ENCODE measurements at regions not wholly inside any gene's neighbourhood (a gene's known extent, or its start where the extent isn't known, plus 50 kb on each side); places are given as distances from the start of the nearest gene placed in this dataset.
"Not testable (repeated sequence)": the region's sequence is repeated elsewhere in the genome, so short reads cannot be mapped to it uniquely, and the experiment has no call there.

- H3K36me3 ChIP-seq (ENCODE audit: control insufficient read depth, insufficient read depth, low read length), result no peaks in the 10 kb centered on the region
- no peak overlapping the region for H3K4me3 ChIP-seq (ENCODE audit: low read depth, low read length)
- H3K27ac ChIP-seq (ENCODE audit: low read depth, low read length), result no peak overlapping the region
- no peaks in the 10 kb centered on the region for H3K4me1 ChIP-seq (ENCODE audit: control insufficient read depth, insufficient read depth, low read length)
- H3K9ac ChIP-seq (ENCODE audit: low read depth, low read length), result no peak overlapping the region
- H3K27me3 ChIP-seq (ENCODE audit: control insufficient read depth, insufficient read depth, low read length), result no peaks in the 10 kb centered on the region
- no peaks in the 10 kb centered on the region for H3K9me3 ChIP-seq (ENCODE audit: control insufficient read depth, insufficient read depth, low read length)
Measured at GRCh38 chr9:106233116-106233515, 538.8 kb downstream of the TMEM38B start.

- not testable (repeated sequence) for H3K27me3 ChIP-seq (ENCODE audit: control insufficient read depth, insufficient read depth, low read length); H3K4me3 ChIP-seq (ENCODE audit: low read depth, low read length); H3K27ac ChIP-seq (ENCODE audit: low read depth, low read length); H3K36me3 ChIP-seq (ENCODE audit: control insufficient read depth, insufficient read depth, low read length); H3K9me3 ChIP-seq (ENCODE audit: control insufficient read depth, insufficient read depth, low read length); H3K9ac ChIP-seq (ENCODE audit: low read depth, low read length); H3K4me1 ChIP-seq (ENCODE audit: control insufficient read depth, insufficient read depth, low read length)
Measured at GRCh38 chr9:106260908-106261307, 566.6 kb downstream of the TMEM38B start.

DNA sequence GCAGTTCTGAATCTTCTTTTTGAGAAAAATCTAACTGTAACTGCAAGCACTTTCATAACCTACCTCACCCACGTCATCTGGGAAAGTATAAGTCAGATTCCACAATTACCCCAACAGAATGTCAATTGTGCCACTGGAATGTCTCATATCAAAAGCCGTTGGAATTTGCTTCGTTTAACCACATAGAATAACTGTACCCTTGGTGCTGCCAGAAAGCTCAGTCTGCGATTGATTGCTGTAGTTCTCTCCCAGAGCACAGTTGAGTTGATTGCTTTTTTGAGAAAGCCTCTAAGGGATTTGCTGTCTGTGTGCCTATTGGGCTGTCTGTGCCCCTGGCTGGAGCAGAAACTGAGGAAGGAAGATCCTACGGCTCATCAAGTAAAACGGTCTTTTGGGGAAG, 583.6 kb downstream of the TMEM38B start:
- Histone ChIP-seq H3K4me1 (ENCODE audit: control insufficient read depth, insufficient read depth, low read length) (no peaks in the 10 kb centered on the region), H3K36me3 (ENCODE audit: control insufficient read depth, insufficient read depth, low read length) (no peaks in the 10 kb centered on the region), H3K27ac (ENCODE audit: low read depth, low read length) (no peak overlapping the region), H3K4me3 (ENCODE audit: low read depth, low read length) (no peak overlapping the region), H3K9me3 (ENCODE audit: control insufficient read depth, insufficient read depth, low read length) (no peaks in the 10 kb centered on the region), H3K9ac (ENCODE audit: low read depth, low read length) (no peak overlapping the region), H3K27me3 (ENCODE audit: control insufficient read depth, insufficient read depth, low read length) (no peaks in the 10 kb centered on the region)

DNA sequence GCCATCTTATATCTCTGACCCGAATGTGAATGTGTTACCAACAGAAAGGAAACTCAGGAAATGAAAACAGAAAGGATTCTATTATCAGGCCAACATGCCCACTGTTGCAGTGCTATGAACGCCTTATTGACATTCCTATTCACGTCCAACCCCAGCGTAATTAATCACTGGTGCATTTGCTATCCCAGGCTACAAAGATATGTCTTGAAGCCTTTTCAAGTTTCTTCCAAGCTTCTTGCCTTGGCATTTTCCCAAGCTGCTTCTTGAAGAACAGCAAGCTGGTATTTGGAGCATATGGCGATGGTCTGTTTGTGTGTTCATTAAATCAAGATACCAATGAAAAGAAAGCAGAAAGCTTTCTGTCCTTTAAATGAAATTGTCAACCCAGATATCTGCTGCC, 579.2 kb upstream of the ZNF462 start:
- H3K9me3 ChIP-seq (ENCODE audit: control insufficient read depth, insufficient read depth, low read length), result no peaks in the 10 kb centered on the region
- H3K4me3 ChIP-seq (ENCODE audit: low read depth, low read length), result no peak overlapping the region
- H3K9ac ChIP-seq (ENCODE audit: low read depth, low read length), result no peak overlapping the region
- peaks cover 19% of the 10 kb centered on the region for H3K4me1 ChIP-seq (ENCODE audit: control insufficient read depth, insufficient read depth, low read length)
- no peaks in the 10 kb centered on the region for H3K27me3 ChIP-seq (ENCODE audit: control insufficient read depth, insufficient read depth, low read length)
- H3K27ac ChIP-seq (ENCODE audit: low read depth, low read length), result no peak overlapping the region
- no peaks in the 10 kb centered on the region for H3K36me3 ChIP-seq (ENCODE audit: control insufficient read depth, insufficient read depth, low read length)

DNA sequence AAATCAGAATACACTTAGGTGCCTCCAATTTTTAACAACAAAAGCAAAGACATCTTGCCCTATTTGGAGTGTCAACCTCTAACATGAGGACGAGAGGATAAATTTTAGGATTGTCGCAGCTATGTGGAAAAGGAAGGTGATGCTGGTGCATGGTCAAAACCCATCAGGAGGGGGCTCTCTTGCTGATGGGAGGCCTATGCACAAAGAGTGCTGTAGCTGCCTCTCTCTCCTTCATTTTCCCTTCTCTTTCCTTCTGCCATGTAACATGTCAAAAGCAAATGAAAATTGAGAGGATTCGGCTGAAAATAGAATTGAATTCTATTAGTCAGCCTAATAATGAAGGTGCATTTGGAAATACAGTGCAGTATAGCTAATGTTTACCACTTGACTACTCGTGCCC, 578.7 kb upstream of the ZNF462 start:
- H3K9me3 ChIP-seq (ENCODE audit: control insufficient read depth, insufficient read depth, low read length), result no peaks in the 10 kb centered on the region
- H3K36me3 ChIP-seq (ENCODE audit: control insufficient read depth, insufficient read depth, low read length), result no peaks in the 10 kb centered on the region
- H3K4me1 ChIP-seq (ENCODE audit: control insufficient read depth, insufficient read depth, low read length), result peaks cover 19% of the 10 kb centered on the region
- no peak overlapping the region for H3K27ac ChIP-seq (ENCODE audit: low read depth, low read length)
- H3K9ac ChIP-seq (ENCODE audit: low read depth, low read length), result no peak overlapping the region
- H3K27me3 ChIP-seq (ENCODE audit: control insufficient read depth, insufficient read depth, low read length), result no peaks in the 10 kb centered on the region
- H3K4me3 ChIP-seq (ENCODE audit: low read depth, low read length), result no peak overlapping the region

- no peaks in the 10 kb centered on the region for H3K9me3 ChIP-seq (ENCODE audit: control insufficient read depth, insufficient read depth, low read length)
- no peak overlapping the region for H3K27ac ChIP-seq (ENCODE audit: low read depth, low read length)
- peaks cover 19% of the 10 kb centered on the region for H3K4me1 ChIP-seq (ENCODE audit: control insufficient read depth, insufficient read depth, low read length)
- H3K27me3 ChIP-seq (ENCODE audit: control insufficient read depth, insufficient read depth, low read length), result no peaks in the 10 kb centered on the region
- H3K36me3 ChIP-seq (ENCODE audit: control insufficient read depth, insufficient read depth, low read length), result no peaks in the 10 kb centered on the region
- H3K4me3 ChIP-seq (ENCODE audit: low read depth, low read length), result no peak overlapping the region
- no peak overlapping the region for H3K9ac ChIP-seq (ENCODE audit: low read depth, low read length)
Measured at GRCh38 chr9:106286249-106286648, 576.7 kb upstream of the ZNF462 start.

- Histone ChIP-seq H3K9ac (ENCODE audit: low read depth, low read length) (no peak overlapping the region), H3K36me3 (ENCODE audit: control insufficient read depth, insufficient read depth, low read length) (no peaks in the 10 kb centered on the region)
Measured at GRCh38 chr9:106287091-106287631, 575.8 kb upstream of the ZNF462 start.

GRCh38 chr9:106287731-106288130, 575.2 kb upstream of the ZNF462 start:
- Histone ChIP-seq H3K9ac (ENCODE audit: low read depth, low read length) (no peak overlapping the region), H3K4me1 (ENCODE audit: control insufficient read depth, insufficient read depth, low read length) (peaks cover 19% of the 10 kb centered on the region), H3K4me3 (ENCODE audit: low read depth, low read length) (no peak overlapping the region), H3K9me3 (ENCODE audit: control insufficient read depth, insufficient read depth, low read length) (no peaks in the 10 kb centered on the region), H3K36me3 (ENCODE audit: control insufficient read depth, insufficient read depth, low read length) (no peaks in the 10 kb centered on the region), H3K27ac (ENCODE audit: low read depth, low read length) (no peak overlapping the region), H3K27me3 (ENCODE audit: control insufficient read depth, insufficient read depth, low read length) (no peaks in the 10 kb centered on the region)

More at GRCh38 chr9:106287091-106287631, 575.8 kb upstream of the ZNF462 start:
- H3K4me1 ChIP-seq (ENCODE audit: control insufficient read depth, insufficient read depth, low read length), result peaks cover 19% of the 10 kb centered on the region
- no peaks in the 10 kb centered on the region for H3K27me3 ChIP-seq (ENCODE audit: control insufficient read depth, insufficient read depth, low read length)
- no peak overlapping the region for H3K27ac ChIP-seq (ENCODE audit: low read depth, low read length)
- no peak overlapping the region for H3K4me3 ChIP-seq (ENCODE audit: low read depth, low read length)
- no peaks in the 10 kb centered on the region for H3K9me3 ChIP-seq (ENCODE audit: control insufficient read depth, insufficient read depth, low read length)

DNA sequence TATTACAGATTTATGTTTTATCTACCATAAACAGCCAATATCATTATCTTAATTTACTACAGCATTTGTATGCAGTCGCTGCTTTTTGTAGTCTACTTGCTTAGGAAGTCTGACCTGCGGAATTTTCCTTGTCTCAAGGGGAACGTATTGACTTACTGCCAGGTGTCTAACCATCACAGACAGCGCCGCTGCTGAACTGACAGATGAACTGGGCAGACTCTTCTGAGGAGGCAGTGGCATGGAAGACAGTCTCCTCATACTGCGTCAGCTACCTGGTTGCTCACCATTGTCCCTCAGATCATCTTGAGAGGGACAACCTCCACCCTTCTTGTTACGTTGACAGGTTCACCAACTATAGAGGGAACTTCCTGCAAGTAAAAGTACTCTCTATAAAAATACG, 574.3 kb upstream of the ZNF462 start:
- H3K4me1 ChIP-seq (ENCODE audit: control insufficient read depth, insufficient read depth, low read length), result peaks cover 19% of the 10 kb centered on the region
- no peaks in the 10 kb centered on the region for H3K36me3 ChIP-seq (ENCODE audit: control insufficient read depth, insufficient read depth, low read length)
- H3K9me3 ChIP-seq (ENCODE audit: control insufficient read depth, insufficient read depth, low read length), result no peaks in the 10 kb centered on the region
- no peaks in the 10 kb centered on the region for H3K27me3 ChIP-seq (ENCODE audit: control insufficient read depth, insufficient read depth, low read length)
- no peak overlapping the region for H3K9ac ChIP-seq (ENCODE audit: low read depth, low read length)
- H3K4me3 ChIP-seq (ENCODE audit: low read depth, low read length), result no peak overlapping the region
- no peak overlapping the region for H3K27ac ChIP-seq (ENCODE audit: low read depth, low read length)

GRCh38 chr9:106291786-106292185, 571.2 kb upstream of the ZNF462 start:
- Histone ChIP-seq H3K9me3 (ENCODE audit: control insufficient read depth, insufficient read depth, low read length) (no peaks in the 10 kb centered on the region), H3K36me3 (ENCODE audit: control insufficient read depth, insufficient read depth, low read length) (no peaks in the 10 kb centered on the region), H3K27me3 (ENCODE audit: control insufficient read depth, insufficient read depth, low read length) (no peaks in the 10 kb centered on the region), H3K27ac (ENCODE audit: low read depth, low read length) (no peak overlapping the region), H3K9ac (ENCODE audit: low read depth, low read length) (no peak overlapping the region), H3K4me1 (ENCODE audit: control insufficient read depth, insufficient read depth, low read length) (peaks cover 8% of the 10 kb centered on the region), H3K4me3 (ENCODE audit: low read depth, low read length) (no peak overlapping the region)

GRCh38 chr9:106296426-106296825, 566.5 kb upstream of the ZNF462 start:
- no peaks in the 10 kb centered on the region for H3K4me1 ChIP-seq (ENCODE audit: control insufficient read depth, insufficient read depth, low read length)
- no peak overlapping the region for H3K9ac ChIP-seq (ENCODE audit: low read depth, low read length)
- no peaks in the 10 kb centered on the region for H3K27me3 ChIP-seq (ENCODE audit: control insufficient read depth, insufficient read depth, low read length)
- no peaks in the 10 kb centered on the region for H3K9me3 ChIP-seq (ENCODE audit: control insufficient read depth, insufficient read depth, low read length)
- H3K36me3 ChIP-seq (ENCODE audit: control insufficient read depth, insufficient read depth, low read length), result no peaks in the 10 kb centered on the region
- no peak overlapping the region for H3K27ac ChIP-seq (ENCODE audit: low read depth, low read length)
- H3K4me3 ChIP-seq (ENCODE audit: low read depth, low read length), result no peak overlapping the region

GRCh38 chr9:106298997-106299396, 564.0 kb upstream of the ZNF462 start:
- Histone ChIP-seq H3K9ac (ENCODE audit: low read depth, low read length) (no peak overlapping the region), H3K27me3 (ENCODE audit: control insufficient read depth, insufficient read depth, low read length) (no peaks in the 10 kb centered on the region), H3K36me3 (ENCODE audit: control insufficient read depth, insufficient read depth, low read length) (no peaks in the 10 kb centered on the region), H3K9me3 (ENCODE audit: control insufficient read depth, insufficient read depth, low read length) (no peaks in the 10 kb centered on the region), H3K4me3 (ENCODE audit: low read depth, low read length) (no peak overlapping the region), H3K4me1 (ENCODE audit: control insufficient read depth, insufficient read depth, low read length) (no peaks in the 10 kb centered on the region), H3K27ac (ENCODE audit: low read depth, low read length) (no peak overlapping the region)
